ENCODE measurements at regions not wholly inside any gene's neighbourhood (a gene's known extent, or its start where the extent isn't known, plus 50 kb on each side); places are given as distances from the start of the nearest gene placed in this dataset.

DNA sequence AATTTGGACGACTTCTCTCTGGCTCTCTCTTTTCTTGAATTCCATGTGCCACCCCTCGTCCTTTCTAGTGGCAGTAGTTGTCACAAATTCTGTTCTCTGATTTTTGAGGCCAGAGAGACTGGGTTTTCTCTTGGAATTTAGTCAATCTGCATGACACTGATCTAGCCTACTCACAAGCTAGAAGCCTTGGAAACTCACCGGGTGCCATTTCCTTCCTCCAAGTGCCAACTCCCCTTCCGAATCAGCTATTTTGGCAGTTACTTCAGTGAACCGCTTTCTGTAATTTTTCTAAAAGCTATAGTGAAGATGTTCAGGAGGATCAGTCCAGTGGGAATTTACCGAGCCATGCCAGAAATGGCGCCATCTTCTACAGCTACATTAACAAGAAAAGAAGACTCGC lies 228.9 kb downstream of the PMP22 start:
- DNase-seq: no peak

DNA sequence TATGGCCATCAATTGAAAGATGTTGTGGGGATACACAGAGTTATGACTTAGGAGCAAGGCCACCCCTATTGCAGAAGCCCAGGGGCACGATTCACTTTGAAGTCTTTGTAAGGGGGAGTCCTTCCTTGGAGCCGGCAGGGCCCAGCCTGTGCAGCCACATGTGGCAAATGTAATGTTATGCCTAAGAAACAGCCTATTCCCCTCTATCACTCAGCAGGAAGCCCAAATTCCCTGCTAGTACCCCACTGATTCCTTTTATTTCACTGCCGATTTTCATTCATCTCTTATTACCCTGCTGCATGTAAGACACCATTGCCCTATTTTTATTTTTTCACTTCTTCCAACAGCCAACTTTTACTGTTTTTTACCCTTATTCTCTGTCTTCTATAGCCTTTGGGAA lies 233.2 kb downstream of the PMP22 start:
- no peak for DNase-seq

DNA sequence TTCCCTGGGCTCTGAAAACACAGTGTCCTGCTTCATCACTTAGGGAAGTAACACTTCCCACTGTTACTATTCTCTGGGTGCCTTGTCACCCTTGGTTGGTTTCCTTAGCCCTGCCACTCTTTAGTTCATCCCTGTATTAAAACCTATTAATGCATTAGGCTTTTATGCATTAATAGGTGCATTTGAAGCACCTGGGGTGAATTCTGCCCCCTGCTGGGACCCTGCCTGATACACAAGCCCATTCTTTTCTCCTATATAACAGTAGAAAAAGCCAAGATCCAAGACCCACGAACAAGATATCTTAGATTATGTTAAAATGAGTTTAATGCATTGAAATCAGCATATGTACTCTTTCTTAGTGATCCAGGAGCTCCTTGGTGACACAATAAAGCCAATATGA lies 235.7 kb downstream of the PMP22 start:
- no peak for DNase-seq

DNA sequence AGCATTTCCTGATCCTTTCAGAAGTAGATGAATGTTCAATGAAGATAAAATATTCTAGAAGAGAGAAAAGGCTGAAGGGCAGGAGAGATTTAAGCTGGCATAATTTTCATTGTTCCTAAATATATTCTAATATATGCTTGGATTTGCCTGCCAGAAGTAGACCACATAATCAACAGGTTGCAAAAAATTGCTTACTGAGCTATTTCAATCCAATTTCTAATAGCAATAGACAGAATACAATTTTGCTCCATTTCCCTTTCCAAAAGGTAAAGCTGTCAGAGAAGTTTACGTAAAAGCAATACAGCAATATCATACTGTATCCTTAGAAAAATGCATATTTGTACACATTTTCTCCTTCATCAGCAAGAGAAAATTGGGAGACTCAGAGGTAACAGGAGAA lies 237.3 kb downstream of the PMP22 start:
- no peak for DNase-seq

- no peak for DNase-seq
Measured at GRCh38 chr17:15026088-15026487, 239.0 kb downstream of the PMP22 start.

DNA sequence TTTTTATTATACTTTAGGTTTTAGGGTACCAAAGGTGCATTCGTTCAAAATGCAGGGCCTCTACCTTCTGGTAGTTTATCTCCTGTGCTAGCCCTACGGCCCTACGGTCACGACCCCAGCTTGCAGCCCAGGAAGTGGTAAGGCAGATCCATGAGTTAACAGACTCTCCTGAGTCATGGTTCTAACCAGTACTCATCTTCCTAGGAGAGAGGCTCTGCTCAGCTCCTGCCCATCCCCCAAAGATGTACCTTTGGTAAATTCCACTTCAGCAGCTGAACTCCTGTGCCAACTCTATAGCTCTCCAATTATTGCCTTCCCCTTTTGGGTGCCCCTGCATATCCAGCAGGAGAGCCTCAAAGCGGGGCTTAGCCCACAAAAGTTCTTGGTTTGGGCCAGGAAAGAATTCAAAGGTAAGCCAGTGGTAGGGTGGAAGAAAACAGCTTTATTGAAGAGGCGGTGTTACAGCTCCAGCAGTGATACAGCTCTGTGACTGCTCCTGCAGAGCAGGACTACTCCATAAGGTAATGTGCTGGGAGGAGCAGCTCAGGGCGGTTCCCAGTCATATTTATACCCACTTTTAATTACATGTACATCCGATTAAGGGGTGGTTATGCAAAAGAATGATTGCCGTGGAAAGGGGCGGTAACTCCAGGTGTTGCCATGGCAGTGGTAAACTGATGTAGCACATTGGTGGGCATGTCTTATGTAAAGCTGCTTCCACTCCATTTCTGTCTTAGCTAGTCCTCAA lies 241.4 kb downstream of the PMP22 start:
- DNase-seq: no peak

DNA sequence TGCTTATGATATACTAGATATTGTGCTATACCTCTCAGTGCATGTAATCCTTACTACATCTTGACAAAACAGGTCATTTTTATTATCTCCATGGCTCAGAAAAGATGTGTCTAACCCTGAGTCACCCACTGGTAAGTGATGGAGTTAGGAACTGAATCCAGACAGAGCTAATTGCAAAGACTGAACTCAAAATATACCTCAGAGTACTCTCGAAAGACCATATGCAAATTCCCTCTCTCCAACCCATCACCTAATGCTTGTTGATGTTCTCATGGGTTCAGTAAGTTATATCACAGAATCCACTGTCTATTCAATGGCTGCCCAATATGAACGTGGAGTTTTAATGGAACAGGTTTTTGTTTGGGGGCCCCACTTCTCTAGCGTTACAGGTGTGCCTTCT lies 246.0 kb downstream of the PMP22 start:
- no peak for DNase-seq

GRCh38 chr17:15012351-15012980 lies 252.7 kb downstream of the PMP22 start:
- DNase-seq: no peak

DNA sequence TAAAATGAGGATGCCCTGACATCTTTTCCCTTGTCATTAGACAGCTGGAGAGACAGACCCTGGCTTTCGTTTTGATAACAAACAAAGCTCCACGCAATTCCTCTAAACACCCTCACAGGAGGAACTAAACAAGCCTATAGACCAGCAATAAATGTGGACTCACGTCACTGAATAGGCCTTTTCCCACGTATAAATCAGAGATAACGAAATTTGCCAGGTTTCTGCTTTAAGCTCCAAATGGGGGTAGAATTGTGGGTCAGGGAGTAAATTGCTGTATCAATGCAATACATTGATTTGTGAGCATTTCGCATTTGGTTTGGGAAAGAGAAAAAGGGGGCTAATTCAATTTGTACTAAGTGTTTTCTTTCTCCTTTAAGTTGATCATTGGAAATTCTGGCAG lies 256.0 kb downstream of the PMP22 start:
- DNase-seq: no peak

DNA sequence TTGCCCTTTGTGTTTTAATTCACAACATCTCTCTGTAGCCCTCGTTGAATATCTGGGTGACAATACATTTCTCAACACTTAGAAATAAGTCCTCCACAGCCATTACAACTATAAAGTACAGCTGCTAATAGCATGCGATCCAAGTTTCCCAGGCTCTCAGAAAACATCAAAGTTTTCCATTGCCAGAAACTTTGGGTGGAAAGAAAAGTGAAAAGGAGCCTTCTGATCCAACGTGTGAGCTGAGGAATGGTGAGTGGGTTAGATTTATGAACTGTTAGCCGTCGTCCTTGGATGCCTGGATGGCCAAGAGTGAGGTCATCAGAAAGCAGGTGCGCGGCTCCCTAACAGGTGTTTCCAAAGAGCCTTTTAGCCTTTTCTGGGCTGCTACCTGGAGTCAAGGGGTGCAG lies 258.0 kb downstream of the PMP22 start:
- DNase-seq: no peak

DNA sequence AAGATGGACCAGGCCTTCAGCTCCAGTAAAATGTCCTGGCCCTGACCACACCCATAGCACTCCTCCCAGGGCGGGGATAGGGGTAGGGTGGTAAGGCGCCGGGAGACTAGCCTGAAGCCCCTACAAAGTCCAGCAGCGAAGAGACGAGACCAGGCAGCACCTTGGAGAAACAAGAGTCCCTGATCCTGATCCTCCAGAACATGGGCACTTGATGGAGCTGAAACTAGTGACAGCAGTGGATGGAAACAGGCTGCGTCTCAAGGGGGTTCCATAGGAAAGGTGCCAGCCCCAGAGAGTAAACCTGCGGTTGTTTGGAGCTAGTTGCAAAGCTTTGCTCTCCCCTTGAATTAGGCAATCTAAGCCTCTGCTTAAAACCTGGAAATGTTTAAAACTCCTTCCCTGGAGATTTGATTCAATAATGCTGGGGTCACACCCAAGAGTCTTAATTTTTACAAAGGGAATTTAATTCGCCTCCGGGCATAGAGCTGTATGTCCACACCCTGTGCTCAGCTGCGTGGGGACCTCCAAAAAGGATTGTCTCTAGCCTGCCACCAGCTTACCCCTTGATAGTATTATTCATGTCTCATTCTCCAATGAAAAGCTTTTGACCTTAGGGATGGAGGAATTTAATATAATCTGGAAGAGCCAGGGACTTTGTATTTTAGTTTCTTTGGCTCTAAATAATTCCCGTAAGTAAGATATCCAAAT lies 258.6 kb downstream of the PMP22 start:
- DNase-seq: no peak

- DNase-seq: no peak
Measured at GRCh38 chr17:15000661-15001060, 264.5 kb downstream of the PMP22 start.

GRCh38 chr17:14997290-14997689 lies 267.8 kb downstream of the PMP22 start:
- no peak for DNase-seq

DNA sequence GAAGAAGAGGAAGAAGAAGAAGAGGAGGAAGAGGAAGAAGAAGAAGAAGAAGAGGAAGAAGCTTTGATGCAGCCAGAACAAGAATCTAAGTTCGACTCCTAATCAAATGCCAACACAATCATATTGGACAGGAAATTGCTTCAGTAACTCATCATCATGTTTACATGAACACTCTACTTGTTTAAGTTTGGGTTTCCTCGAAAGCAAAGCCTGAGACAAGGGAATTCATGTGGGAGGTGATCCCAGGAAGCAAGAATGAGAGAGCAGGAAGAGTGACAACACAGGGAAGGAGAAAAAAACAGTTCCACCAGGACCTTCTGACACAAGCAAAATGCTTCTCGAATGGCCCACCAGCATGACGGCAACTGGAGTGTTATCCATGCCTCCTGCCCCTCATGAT lies 279.0 kb downstream of the PMP22 start:
- no peak for DNase-seq

DNA sequence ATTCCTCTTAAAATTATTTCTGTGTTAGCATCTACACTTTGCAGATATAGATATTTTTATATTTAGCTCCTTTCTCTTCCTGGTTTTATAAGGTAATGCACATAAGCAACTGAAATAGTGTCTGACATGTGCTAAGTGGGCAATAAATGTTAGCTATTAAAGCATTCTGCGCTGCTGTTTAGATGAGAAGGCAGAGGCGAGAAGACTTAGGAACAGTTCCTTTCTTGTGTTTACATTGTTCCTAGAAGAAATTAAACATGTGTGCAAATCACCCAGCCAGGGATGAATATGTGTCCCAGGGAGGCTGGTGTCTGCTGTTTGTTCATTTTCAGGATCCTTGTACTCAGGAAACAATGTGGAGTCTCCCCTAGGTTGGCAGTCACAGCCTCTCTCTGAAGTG lies 292.3 kb downstream of the PMP22 start:
- no peak for DNase-seq

GRCh38 chr17:14971054-14971453 lies 294.1 kb downstream of the PMP22 start:
- DNase-seq: no peak

DNA sequence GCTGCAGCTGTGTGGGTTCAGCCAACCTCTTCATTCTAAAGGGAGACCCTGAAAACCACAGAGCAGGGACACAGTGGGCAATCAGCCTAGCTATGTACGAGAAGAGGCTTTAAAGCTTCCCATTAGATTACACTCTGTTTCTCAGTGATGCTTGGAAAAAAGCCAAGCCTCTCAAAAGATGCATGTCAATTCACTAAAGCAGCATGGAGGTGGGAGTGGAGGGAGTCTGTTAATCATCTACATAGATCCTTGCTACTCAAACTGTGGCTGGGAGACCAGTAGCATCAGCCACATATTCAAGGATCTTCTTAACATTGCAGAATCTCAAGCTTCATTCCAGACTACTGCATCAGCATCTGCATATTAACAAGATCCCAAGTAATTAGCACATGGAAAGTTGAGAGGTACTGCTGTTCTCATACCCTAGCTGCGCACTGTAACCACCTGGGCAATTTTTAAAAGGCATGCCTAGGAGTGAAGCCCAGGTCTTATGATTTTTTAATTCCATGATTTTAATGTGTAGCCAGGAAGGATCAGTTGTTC lies 305.9 kb downstream of the PMP22 start:
- no peak for DNase-seq

- DNase-seq: no peak
Measured at GRCh38 chr17:14953405-14953804, 311.7 kb downstream of the PMP22 start.

GRCh38 chr17:14950686-14951085 lies 314.4 kb downstream of the PMP22 start:
- no peak for DNase-seq

DNA sequence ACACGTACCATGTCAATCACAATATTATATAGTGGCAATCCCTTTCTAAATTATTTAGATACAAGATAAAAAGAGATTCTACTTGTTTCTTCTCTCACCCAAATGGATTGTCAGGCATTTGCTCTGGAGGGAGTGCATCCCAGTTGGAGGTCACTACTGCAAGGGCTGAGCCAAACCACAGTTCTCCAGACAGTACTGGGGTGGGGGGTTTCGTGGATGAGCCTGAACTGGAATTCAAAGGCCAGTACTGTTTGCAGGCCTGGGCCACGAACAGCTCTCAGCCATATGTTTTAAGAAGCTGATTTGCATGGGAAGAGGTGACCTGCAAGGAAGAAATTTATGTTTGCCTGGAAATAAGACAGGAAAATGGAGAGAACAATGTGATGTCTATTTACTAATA lies 314.9 kb downstream of the PMP22 start:
- DNase-seq: no peak

DNA sequence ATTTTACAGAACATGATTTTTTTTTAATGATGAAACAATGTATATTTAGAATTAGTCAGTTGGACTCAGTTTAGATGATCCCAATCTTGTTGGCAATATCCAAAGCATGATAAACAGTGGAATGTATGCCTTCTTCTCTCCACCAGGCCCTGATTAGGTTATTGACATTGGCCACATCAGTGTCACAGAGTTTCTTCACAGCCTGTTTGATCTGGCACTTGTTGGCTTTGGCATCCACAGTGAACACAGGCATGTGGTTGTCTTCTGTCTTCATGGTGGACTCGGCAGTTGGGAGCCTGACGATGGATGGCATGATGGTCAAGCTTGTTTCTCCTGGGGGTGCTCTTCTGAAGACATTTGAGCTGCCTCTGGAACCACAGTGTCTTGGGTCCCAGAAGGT lies 317.5 kb downstream of the PMP22 start:
- no peak for DNase-seq

GRCh38 chr17:14946481-14946880 lies 318.6 kb downstream of the PMP22 start:
- no peak for DNase-seq

GRCh38 chr17:14942526-14943190 lies 322.5 kb downstream of the PMP22 start:
- no peak for DNase-seq

DNA sequence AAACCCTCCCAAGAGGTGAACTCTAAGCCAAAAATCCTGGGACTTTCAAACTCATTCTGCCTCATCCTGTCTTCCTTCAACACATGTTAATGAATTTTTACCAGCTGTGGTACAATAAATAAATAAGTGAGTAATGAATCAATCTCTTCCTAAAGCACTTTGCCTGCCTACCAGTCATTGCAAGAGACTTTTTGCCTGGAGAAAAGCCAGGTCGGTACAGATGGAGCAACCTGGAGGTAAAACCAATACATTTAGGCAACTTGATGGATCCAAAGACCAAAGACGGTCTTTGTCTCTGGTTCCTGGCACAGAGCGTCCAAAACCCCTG lies 324.2 kb downstream of the PMP22 start:
- DNase-seq: no peak
